HepG2 (cell line): ENCODE measurements at regions not wholly inside any gene's neighbourhood (a gene's known extent, or its start where the extent isn't known, plus 50 kb on each side); places are given as distances from the start of the nearest gene placed in this dataset.

ENCODE experiments used
- ATAC-seq: fragments of 200-7000 bp; cut with Tn5 transposase; 3 replicates; pipeline ENCODE4 v1.9.1; 2020; ENCODE audit warnings: mild to moderate bottlenecking, moderate library complexity
- BruUV-seq: library from RNA; stranded (reverse); fragments of 400-500 nt; replicated peaks from 2 replicates; lab custom pipeline; 2021; lab: Mats Ljungman, UMichigan
- CTCF ChIA-PET: fragments of 300-600 bp; formaldehyde crosslinking; extraction: SDS; loops from one replicate; lab custom pipeline; 2021; ENCODE audit warnings: low total read pairs, inconsistent platforms, low intra/inter-chr PET ratio; lab: Yijun Ruan, JAX
- POLR2A ChIA-PET: fragments of 350-600 bp; sonication (Branson Sonifier 250); formaldehyde crosslinking; loops from one replicate; lab custom pipeline; 2020; ENCODE audit warnings: antibody characterized with exemption, inconsistent platforms; lab: Yijun Ruan, JAX
- DNase-seq: peaks from one replicate; pipeline ENCODE4 v3.0.0-alpha.2; 2015; ENCODE audit warnings: low spot score
- FAIRE-seq: peaks from 3 replicates; lab custom pipeline; 2011; peaks lifted over from hg19 to GRCh38; lab: Jason Lieb, UNC
- H2AFZ ChIP-seq: one replicate; pipeline ENCODE4 v1.6.1; 2011; ENCODE audit warnings: low read length, inconsistent platforms
- H3K27ac ChIP-seq: fragments of 300-600 bp; 3 replicates; pipeline ENCODE4 v1.8.0; 2011; ENCODE audit warnings: mixed run types, mild to moderate bottlenecking, mixed read lengths, low read length, inconsistent platforms; ENCODE audit not compliant: insufficient read depth; ENCODE audit errors: extremely low read length
- H3K27me3 ChIP-seq, 2 experiments: fragments of 200-600 bp in 1 of 2; 2 replicates in 1 of 2; 3 replicates in 1 of 2; pipeline versions ENCODE4 v1.6.0 to v1.8.0; 2011; ENCODE audit warnings: low read length in 2 of 2, mild to moderate bottlenecking in 2 of 2, moderate library complexity in 2 of 2, inconsistent platforms in 1 of 2; ENCODE audit not compliant: insufficient read depth in 2 of 2, control insufficient read depth in 1 of 2
- H3K36me3 ChIP-seq, 2 experiments: fragments of 200-600 bp in 1 of 2; replicated peaks in 1 of 2; 2 replicates in 1 of 2; 3 replicates in 1 of 2; pipeline versions ENCODE4 v1.5.1 to v1.8.0; 2011; ENCODE audit warnings: low read length in 2 of 2, inconsistent platforms in 1 of 2; ENCODE audit not compliant: insufficient read depth in 2 of 2, control insufficient read depth in 1 of 2
- H3K4me1 ChIP-seq: 2 replicates; pipeline ENCODE4 v1.5.1; 2012; ENCODE audit warnings: low read length, inconsistent platforms; ENCODE audit not compliant: insufficient read depth
- H3K4me2 ChIP-seq: 2 replicates; pipeline ENCODE4 v1.6.0; 2011; ENCODE audit warnings: low read depth, low read length, inconsistent platforms
- H3K4me3 ChIP-seq, 3 experiments: fragments of 200-600 bp in 1 of 3; sonication (generic), shearing (Covaris generic) in 1 of 3; replicated peaks in 1 of 3; 2 replicates each; pipeline ENCODE4 v1.5.1; 2011 to 2016; ENCODE audit warnings: low read length in 3 of 3, inconsistent platforms in 2 of 3, low read depth in 2 of 3, mild to moderate bottlenecking in 2 of 3, control low read depth in 1 of 3, mixed read lengths in 1 of 3; ENCODE audit not compliant: insufficient read depth in 1 of 3
- H3K79me2 ChIP-seq: one replicate; pipeline ENCODE4 v1.6.1; 2011; ENCODE audit warnings: low read length, inconsistent platforms; ENCODE audit not compliant: insufficient read depth
- H3K9ac ChIP-seq: 2 replicates; pipeline ENCODE4 v1.6.0; 2011; ENCODE audit warnings: mild to moderate bottlenecking, low read depth, low read length, inconsistent platforms; ENCODE audit not compliant: insufficient read depth
- H3K9me3 ChIP-seq: 2 replicates; pipeline ENCODE4 v1.5.1; 2012; ENCODE audit warnings: mild to moderate bottlenecking, low read length
- H4K20me1 ChIP-seq: 2 replicates; pipeline ENCODE4 v1.6.0; 2011; ENCODE audit warnings: inconsistent platforms, mild to moderate bottlenecking, low read length, moderate library complexity; ENCODE audit not compliant: insufficient read depth
- AGO2 ChIP-seq: fragments of 200-400 bp; formaldehyde crosslinking; optimal IDR thresholded peaks from 2 replicates; pipeline ENCODE3; 2017; ENCODE audit warnings: mild to moderate bottlenecking, low read depth, low read length, moderate library complexity
- CEBPG ChIP-seq: IDR thresholded peaks from 2 replicates; pipeline ENCODE4 v1.6.1; 2016
- HOMEZ ChIP-seq: IDR thresholded peaks from 2 replicates; pipeline ENCODE4 v1.6.1; 2016; ENCODE audit warnings: low read depth
- KLF11 ChIP-seq: IDR thresholded peaks from 2 replicates; pipeline ENCODE4 v1.6.1; 2016; ENCODE audit warnings: missing compliant biosample characterization
- MTA3 ChIP-seq: sonication (generic); formaldehyde crosslinking; IDR thresholded peaks from 2 replicates; pipeline ENCODE4 v1.4.0; 2020; ENCODE audit warnings: missing genetic modification reagents
- NR2F2 ChIP-seq: IDR thresholded peaks from 2 replicates; pipeline ENCODE4 v1.6.1; 2012; ENCODE audit warnings: low read depth, inconsistent platforms, borderline replicate concordance
- UBTF ChIP-seq: sonication (generic); formaldehyde crosslinking; IDR thresholded peaks from 2 replicates; pipeline ENCODE4 v1.4.0; 2020; ENCODE audit warnings: mild to moderate bottlenecking, missing genetic modification reagents
- ZNF207 ChIP-seq: fragments of 450-650 bp; IDR thresholded peaks from 2 replicates; pipeline ENCODE4 v1.6.1; 2016; ENCODE audit warnings: antibody characterized with exemption, borderline replicate concordance
- ZNF253 ChIP-seq: sonication (generic); formaldehyde crosslinking; IDR thresholded peaks from 2 replicates; pipeline ENCODE4 v1.8.0; 2022; ENCODE audit warnings: mild to moderate bottlenecking, missing genetic modification reagents, borderline replicate concordance
- ZNF556 ChIP-seq: sonication (generic); formaldehyde crosslinking; IDR thresholded peaks from 2 replicates; pipeline ENCODE4 v1.4.0; 2020; ENCODE audit warnings: mild to moderate bottlenecking, missing genetic modification reagents, borderline replicate concordance
- ZXDC ChIP-seq: sonication (generic); formaldehyde crosslinking; IDR thresholded peaks from 2 replicates; pipeline ENCODE4 v1.5.0; 2020; ENCODE audit warnings: mild to moderate bottlenecking, missing genetic modification reagents
- WGBS: methylation state at CpG from one replicate; pipeline ENCODE4 v1.1.6; 2017; ENCODE audit warnings: low lambda C conversion rate; 5-methylcytosine and 5-hydroxymethylcytosine counted together
- in situ Hi-C: cut with HindIII; loops from 2 replicates; pipeline ENCODE4 v1.10.0; 2017; ENCODE audit warnings: low pct_unique_long_range_greater_than_20kb; ENCODE audit not compliant: extremely low pct_ligation_motif_present
- intact Hi-C: fragments of 100-400 bp; cut with micrococcal nuclease; formaldehyde crosslinking; loops from one replicate; pipeline ENCODE4 v1.10.0; 2022; ENCODE audit not compliant: unreplicated experiment

- no peak for DNase-seq
- CTCF ChIA-PET, result no interaction called here
- H4K20me1 ChIP-seq, result no peaks in the 10 kb centered on the region
- H3K36me3 ChIP-seq, result no peaks in the 10 kb centered on the region
- ATAC-seq, result no peak
- no peak overlapping the region for H3K9ac ChIP-seq
- no peaks in the 10 kb centered on the region for H3K9me3 ChIP-seq
- intact Hi-C loops (no loop called here), in situ Hi-C loops (no loop called here)
- no peaks in the 10 kb centered on the region for H3K79me2 ChIP-seq
- BruUV-seq, result no TSS peak
- H3K27ac ChIP-seq, result no peak overlapping the region
- no peaks in the 10 kb centered on the region for H3K4me1 ChIP-seq
- POLR2A ChIA-PET, result no interaction called here
- H3K27me3 ChIP-seq, result no peaks in the 10 kb centered on the region
- no peak for FAIRE-seq
- H3K4me3 ChIP-seq, result no peak overlapping the region
- TF ChIP-seq AGO2, result no peak
- WGBS, result 74% methylated on average over 4 of the region's 4 CpGs
- H3K4me2 ChIP-seq, result no peak overlapping the region
- no peak overlapping the region for H2AFZ ChIP-seq
Observed at GRCh38 chr11:28384418-28384817, 276.2 kb downstream of the METTL15 start.

GRCh38 chr11:28383456-28383855, 275.3 kb downstream of the METTL15 start:
- H3K9ac ChIP-seq, result no peak overlapping the region
- no peak for ATAC-seq
- no peak overlapping the region for H2AFZ ChIP-seq
- 51% methylated on average over 1 of the region's 1 CpG for WGBS
- intact Hi-C loops, result no loop called here
- no peak for DNase-seq
- TF ChIP-seq HOMEZ (CRISPR knock-in tag) (no peak), NR2F2 (no peak), ZXDC (CRISPR knock-in tag) (no peak), ZNF253 (CRISPR knock-in tag) (no peak), UBTF (no peak), MTA3 (CRISPR knock-in tag) (no peak), CEBPG (CRISPR knock-in tag) (no peak), ZNF207 (no peak), KLF11 (no peak), ZNF556 (CRISPR knock-in tag) (no peak)
- no peaks in the 10 kb centered on the region for H3K36me3 ChIP-seq
- no peaks in the 10 kb centered on the region for H3K27me3 ChIP-seq
- no peaks in the 10 kb centered on the region for H3K9me3 ChIP-seq
- no peak overlapping the region for H3K4me2 ChIP-seq
- no peaks in the 10 kb centered on the region for H3K4me1 ChIP-seq
- H3K27ac ChIP-seq, result no peak overlapping the region
- CTCF ChIA-PET, result no interaction called here
- H3K4me3 ChIP-seq, result no peak overlapping the region
- POLR2A ChIA-PET, result no interaction called here
- FAIRE-seq, result no peak
- H3K79me2 ChIP-seq, result no peaks in the 10 kb centered on the region
- no peaks in the 10 kb centered on the region for H4K20me1 ChIP-seq
- in situ Hi-C loops, result no loop called here
- no TSS peak for BruUV-seq
